RWPE2 (cell line): ENCODE measurements at regions not wholly inside any gene's neighbourhood (a gene's known extent, or its start where the extent isn't known, plus 50 kb on each side); places are given as distances from the start of the nearest gene placed in this dataset.

Source experiments
- ATAC-seq: fragments of 200-7000 bp; cut with Tn5 transposase; 3 replicates; pipeline ENCODE4 v1.9.1; 2021; ENCODE audit warnings: low read depth
- DNase-seq: peaks from one replicate; pipeline ENCODE4 v3.0.0-alpha.2; 2020; ENCODE audit warnings: low spot score
- H3K27ac ChIP-seq: fragments of 450-650 bp; 2 replicates; pipeline ENCODE4 v1.5.1; 2017; ENCODE audit warnings: mild to moderate bottlenecking; ENCODE audit not compliant: poor library complexity, severe bottlenecking
- H3K27me3 ChIP-seq: fragments of 250-450 bp; sonication (Bioruptor Pico); 2 replicates; pipeline ENCODE4 v1.5.1; 2021; ENCODE audit warnings: mild to moderate bottlenecking, moderate library complexity; ENCODE audit not compliant: insufficient read depth, poor library complexity, severe bottlenecking
- H3K36me3 ChIP-seq: fragments of 250-450 bp; sonication (Bioruptor Pico); 2 replicates; pipeline ENCODE4 v1.5.1; 2020; ENCODE audit warnings: low read depth, mild to moderate bottlenecking, moderate library complexity
- H3K4me1 ChIP-seq: fragments of 250-450 bp; sonication (Bioruptor Pico); 2 replicates; pipeline ENCODE4 v1.5.1; 2021; ENCODE audit warnings: mild to moderate bottlenecking, moderate library complexity; ENCODE audit not compliant: insufficient read depth, poor library complexity, severe bottlenecking
- H3K4me3 ChIP-seq: fragments of 250-450 bp; sonication (Bioruptor Pico); 2 replicates; pipeline ENCODE4 v1.5.1; 2021; ENCODE audit warnings: mild to moderate bottlenecking, moderate library complexity; ENCODE audit not compliant: severe bottlenecking
- H3K9me3 ChIP-seq: fragments of 250-450 bp; sonication (Bioruptor Pico); 2 replicates; pipeline ENCODE4 v1.5.1; 2021; ENCODE audit warnings: mild to moderate bottlenecking, moderate library complexity; ENCODE audit not compliant: severe bottlenecking
- CTCF ChIP-seq: fragments of 450-650 bp; IDR thresholded peaks from one replicate; pipeline ENCODE4 v1.5.1; 2017; ENCODE audit warnings: mild to moderate bottlenecking, moderate library complexity; ENCODE audit not compliant: poor library complexity, severe bottlenecking

DNA sequence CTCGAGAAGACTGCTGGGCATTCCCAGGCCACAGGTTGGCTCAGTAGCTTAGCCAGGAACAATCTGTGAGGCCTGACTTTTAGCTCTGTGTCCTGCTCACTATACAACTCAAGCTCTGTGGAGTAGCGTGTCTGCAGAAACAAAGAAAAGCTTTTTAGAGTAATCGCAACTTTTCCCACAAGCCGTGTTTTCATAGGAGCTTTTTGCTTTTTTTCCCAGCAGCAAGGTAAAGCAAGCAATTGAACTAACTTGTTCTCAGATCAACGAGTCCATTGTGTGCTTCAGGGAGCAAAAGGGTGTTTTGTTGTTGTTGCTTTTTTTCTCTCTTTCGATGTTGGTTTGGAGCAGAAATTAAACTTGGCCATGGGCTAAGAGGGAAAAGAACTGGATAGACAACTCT is 97.3 kb upstream of the BCL2L14 start:
- Histone ChIP-seq H3K27ac (no peak overlapping the region), H3K4me3 (no peak overlapping the region), H3K27me3 (no peaks in the 10 kb centered on the region), H3K9me3 (no peaks in the 10 kb centered on the region), H3K4me1 (no peaks in the 10 kb centered on the region), H3K36me3 (no peaks in the 10 kb centered on the region)
- ATAC-seq (no peak), DNase-seq (no peak)
- no peak for TF ChIP-seq CTCF

GRCh38 chr12:11976005-11976404 is 94.7 kb upstream of the BCL2L14 start:
- Histone ChIP-seq H3K4me1 (no peaks in the 10 kb centered on the region), H3K4me3 (no peak overlapping the region), H3K27me3 (no peaks in the 10 kb centered on the region), H3K9me3 (no peaks in the 10 kb centered on the region), H3K36me3 (no peaks in the 10 kb centered on the region), H3K27ac (no peak overlapping the region)
- DNase-seq, result no peak
- TF ChIP-seq CTCF, result no peak
- ATAC-seq, result no peak

- Histone ChIP-seq H3K36me3 (no peaks in the 10 kb centered on the region), H3K9me3 (no peaks in the 10 kb centered on the region), H3K4me1 (no peaks in the 10 kb centered on the region), H3K27me3 (no peaks in the 10 kb centered on the region), H3K4me3 (no peak overlapping the region), H3K27ac (no peak overlapping the region)
- DNase-seq (no peak), ATAC-seq (peak; percentile 83)
- no peak for TF ChIP-seq CTCF
Observed at GRCh38 chr12:11978726-11979384, 91.9 kb upstream of the BCL2L14 start.

GRCh38 chr12:11980115-11980514 is 90.6 kb upstream of the BCL2L14 start:
- H3K36me3 ChIP-seq, result no peaks in the 10 kb centered on the region

More at GRCh38 chr12:11980115-11980514, 90.6 kb upstream of the BCL2L14 start:
- no peak overlapping the region for H3K4me3 ChIP-seq
- H3K27me3 ChIP-seq, result no peaks in the 10 kb centered on the region
- H3K27ac ChIP-seq, result no peak overlapping the region
- H3K4me1 ChIP-seq, result no peaks in the 10 kb centered on the region
- DNase-seq (no peak), ATAC-seq (no peak)
- H3K9me3 ChIP-seq, result no peaks in the 10 kb centered on the region
- TF ChIP-seq CTCF, result no peak
